ENCODE measurements at regions not wholly inside any gene's neighbourhood (a gene's known extent, or its start where the extent isn't known, plus 50 kb on each side); places are given as distances from the start of the nearest gene placed in this dataset.

DNA sequence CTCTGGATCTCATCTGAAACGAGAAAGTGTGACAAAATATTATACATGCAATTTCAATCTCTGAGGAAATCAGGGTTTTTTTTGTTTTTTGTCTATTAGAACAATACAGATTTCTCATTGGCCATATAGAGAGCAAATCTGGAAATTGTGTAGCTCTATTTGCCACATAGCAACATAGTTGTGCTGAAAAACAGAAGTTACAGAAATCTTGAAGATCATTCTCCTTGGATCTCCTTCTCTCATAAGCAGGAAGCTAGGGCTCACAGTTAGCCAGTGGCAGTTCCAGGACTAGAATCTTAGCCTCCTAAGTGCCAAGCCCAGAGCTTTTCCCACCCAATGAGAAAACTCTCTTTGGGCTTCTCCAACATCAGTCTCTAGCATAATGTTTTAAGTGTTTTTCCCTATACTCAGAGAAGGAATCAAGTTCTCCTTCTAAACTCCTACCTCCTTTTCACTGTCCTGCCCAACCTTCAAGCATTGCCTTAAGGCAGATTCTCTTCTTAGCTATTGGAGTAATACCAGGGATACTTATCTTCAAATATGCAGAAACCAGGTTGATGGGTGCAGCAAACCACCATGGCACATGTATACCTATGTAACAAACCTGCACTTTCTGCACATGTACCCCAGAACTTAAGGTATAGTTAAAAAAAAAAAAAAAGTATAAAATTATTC lies 211.6 kb downstream of the ALDH8A1 start:
- DNase-seq: no peak

GRCh38 chr6:134735461-134735860 lies 214.4 kb downstream of the ALDH8A1 start:
- no peak for DNase-seq

- no peak for DNase-seq
Observed at GRCh38 chr6:134734312-134734869, 215.5 kb downstream of the ALDH8A1 start.

- no peak for DNase-seq
Observed at GRCh38 chr6:134733801-134734200, 216.1 kb downstream of the ALDH8A1 start.

DNA sequence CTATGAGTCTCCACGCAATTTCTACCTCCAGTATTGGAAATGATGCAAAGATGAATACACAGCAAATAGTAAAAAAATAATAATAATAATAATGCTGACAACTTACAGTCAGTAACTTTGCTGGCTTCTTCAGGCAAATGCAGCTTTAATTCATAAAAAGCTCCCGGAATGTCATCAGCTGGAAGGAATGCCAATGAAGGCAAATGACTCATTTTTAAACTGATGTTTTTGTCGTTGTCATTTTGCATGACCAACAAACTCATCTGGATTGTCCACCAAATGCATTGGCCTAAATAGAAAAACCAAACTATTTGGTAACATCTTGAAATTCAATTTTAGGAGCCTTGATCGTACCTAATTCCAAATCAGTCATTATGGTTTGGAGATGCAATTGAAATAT lies 217.1 kb downstream of the ALDH8A1 start:
- DNase-seq: no peak

GRCh38 chr6:134731615-134732014 lies 218.3 kb downstream of the ALDH8A1 start:
- no peak for DNase-seq

DNA sequence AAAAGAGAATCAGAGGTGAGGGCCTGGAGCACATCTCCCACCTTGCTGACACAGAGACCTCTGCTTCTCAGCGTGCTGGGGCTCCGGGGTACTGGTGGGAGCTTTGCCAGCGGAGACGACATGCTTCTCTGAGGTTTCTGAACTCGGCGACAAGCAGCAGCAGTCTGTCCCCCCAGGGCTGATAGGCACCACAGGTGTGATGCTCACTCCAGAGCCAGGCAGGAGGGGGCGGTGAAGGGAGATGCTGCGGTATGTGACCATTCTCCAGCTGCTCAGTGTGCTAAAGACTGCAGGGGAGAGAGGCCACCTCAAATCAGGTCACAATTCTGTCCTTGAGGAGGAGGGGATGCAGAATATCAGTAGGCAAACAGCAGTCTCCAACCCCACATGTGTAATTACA lies 219.9 kb downstream of the ALDH8A1 start:
- DNase-seq: no peak

DNA sequence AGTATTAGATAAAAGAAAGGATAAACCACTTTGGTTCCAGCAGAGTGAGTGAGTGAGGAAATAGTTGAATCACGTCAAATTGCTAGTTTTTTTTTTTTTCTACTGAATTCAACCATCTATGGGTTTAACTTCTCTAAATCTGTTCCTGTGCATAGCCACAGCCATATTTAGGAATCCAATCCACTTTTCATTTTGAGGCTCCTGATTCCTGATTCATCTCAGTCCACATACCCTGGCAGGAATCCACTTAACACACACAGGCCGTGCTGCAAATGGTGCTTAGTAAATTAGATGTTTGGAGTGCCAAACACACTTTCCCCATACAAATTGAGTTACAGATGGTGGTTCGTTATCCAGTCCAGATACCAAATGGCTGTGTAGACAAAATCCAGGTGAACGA lies 220.3 kb downstream of the ALDH8A1 start:
- no peak for DNase-seq

- no peak for DNase-seq
Observed at GRCh38 chr6:134727081-134727480, 222.8 kb downstream of the ALDH8A1 start.

- DNase-seq: no peak
Observed at GRCh38 chr6:134725590-134725989, 224.3 kb downstream of the ALDH8A1 start.

- DNase-seq: no peak
Observed at GRCh38 chr6:134724771-134725340, 225.0 kb downstream of the ALDH8A1 start.

GRCh38 chr6:134723081-134723871 lies 226.6 kb downstream of the ALDH8A1 start:
- no peak for DNase-seq

DNA sequence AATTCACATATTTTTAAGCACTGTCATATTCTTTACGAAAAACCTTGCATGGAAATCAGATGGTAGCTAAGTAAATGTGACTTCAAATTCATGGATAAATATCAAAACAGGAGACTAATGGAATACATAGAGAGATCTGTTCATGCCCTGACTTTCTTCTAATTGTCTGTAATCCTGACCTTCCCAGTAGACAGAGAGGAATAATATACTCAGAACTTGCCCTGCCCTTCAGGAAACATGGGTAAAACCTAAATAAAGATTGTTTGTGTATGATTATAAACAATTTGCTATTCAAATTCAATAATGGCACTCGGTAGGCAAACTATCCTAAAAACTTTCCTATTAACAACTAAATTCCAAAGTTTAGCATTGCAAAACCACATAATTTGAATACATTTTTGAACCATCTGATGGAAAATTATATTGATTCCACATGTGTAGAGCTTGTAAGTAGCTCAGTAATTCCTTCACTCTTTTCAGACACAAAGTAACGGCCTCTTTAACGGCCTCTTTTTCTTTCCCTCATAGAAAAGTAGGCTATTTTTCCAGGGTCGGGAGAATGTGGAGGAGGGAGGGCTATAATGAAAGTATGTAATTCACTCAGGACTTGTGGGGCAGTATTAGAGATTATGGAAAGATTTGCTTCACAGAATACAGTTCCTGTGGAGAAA lies 227.6 kb downstream of the ALDH8A1 start:
- DNase-seq: no peak

DNA sequence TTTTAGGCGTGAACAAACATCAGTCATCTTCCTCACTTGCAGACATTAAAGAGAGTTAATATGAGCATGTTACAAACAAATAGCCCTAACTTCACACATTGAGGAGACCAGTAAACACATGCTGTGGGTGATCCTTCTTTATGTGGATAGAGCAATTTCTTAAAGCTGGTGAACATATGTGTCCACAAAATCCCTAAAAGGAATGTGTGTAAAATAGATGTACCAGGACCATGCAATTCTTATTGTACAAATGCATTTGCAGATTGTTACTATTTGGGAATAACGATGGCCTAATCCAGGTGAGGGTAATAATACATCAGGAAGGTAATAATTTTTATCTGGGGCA lies 228.9 kb downstream of the ALDH8A1 start:
- DNase-seq: no peak

DNA sequence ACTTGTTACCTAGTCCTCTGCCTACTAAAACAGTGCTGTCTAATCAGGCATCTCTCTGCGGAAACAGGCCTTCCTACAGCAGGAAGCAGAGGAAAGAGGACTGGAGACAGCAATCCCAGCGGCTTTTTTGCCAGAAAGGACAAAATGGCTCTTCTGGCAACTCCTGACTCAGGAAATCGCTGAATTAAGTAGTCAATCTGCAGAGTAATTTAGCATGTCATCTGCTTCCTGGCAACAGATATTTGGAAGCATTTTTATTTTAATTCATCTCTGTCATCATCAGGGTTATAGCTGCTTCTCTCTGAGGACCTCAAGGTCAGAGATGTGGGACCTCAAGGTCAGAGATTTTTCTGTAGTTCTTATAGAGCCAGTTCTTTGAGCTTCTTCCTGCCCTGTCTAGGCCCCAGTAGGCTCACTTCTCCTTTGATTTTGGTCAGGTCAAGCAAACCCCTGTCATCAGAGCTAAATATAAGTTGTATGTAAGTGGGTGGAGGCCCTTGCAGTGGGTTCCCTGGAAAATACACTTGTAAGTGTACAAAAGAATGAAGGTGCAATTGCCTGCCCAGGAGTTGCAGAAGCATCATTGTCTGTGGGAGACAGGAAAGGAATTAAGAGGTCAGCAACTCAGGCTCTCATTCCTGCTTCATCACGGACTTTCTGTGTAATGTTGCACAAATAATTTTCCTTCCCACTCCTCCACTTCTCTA lies 229.4 kb downstream of the ALDH8A1 start:
- DNase-seq: no peak

GRCh38 chr6:134719911-134720310 lies 230.0 kb downstream of the ALDH8A1 start:
- no peak for DNase-seq

GRCh38 chr6:134719286-134719685 lies 230.6 kb downstream of the ALDH8A1 start:
- DNase-seq: no peak

GRCh38 chr6:134714679-134715078 lies 235.2 kb downstream of the ALDH8A1 start:
- DNase-seq: no peak

- no peak for DNase-seq
Observed at GRCh38 chr6:134714113-134714512, 235.8 kb downstream of the ALDH8A1 start.

GRCh38 chr6:134712311-134712710 lies 237.6 kb downstream of the ALDH8A1 start:
- DNase-seq: no peak

- DNase-seq: no peak
Observed at GRCh38 chr6:134708079-134708478, 241.8 kb downstream of the ALDH8A1 start.

- no peak for DNase-seq
Observed at GRCh38 chr6:134707342-134708031, 242.4 kb downstream of the ALDH8A1 start.

Data from 8988T (cell line).